ENCODE measurements at regions not wholly inside any gene's neighbourhood (a gene's known extent, or its start where the extent isn't known, plus 50 kb on each side); places are given as distances from the start of the nearest gene placed in this dataset.

- TF ChIP-seq RFX5 (IDR thresholded peaks at IDR 0.05; ENCODE audit: low read depth, low read length) (no peak), NR2C1 (IDR thresholded peaks at IDR 0.05) (no peak)
These were observed 67.0 kb upstream of the CCND1 start (continued) for GRCh38 chr11:69573761-69574607.

- no peak overlapping the region for H3K27ac ChIP-seq (ENCODE audit: control insufficient read depth, insufficient read depth)
- H3K9me3 ChIP-seq (replicated peaks; ENCODE audit: control insufficient read depth, insufficient read depth, low read length), result no peaks in the 10 kb centered on the region; the same call in 2 of the 3 replicates
- ATAC-seq (no peak), FAIRE-seq (no peak), DNase-seq (ENCODE audit: low read depth, low spot score) (no peak)
- ChIA-PET POLR2A (no interaction called here), SMC1A (ENCODE audit: uncharacterized antibody, unreplicated experiment) (no interaction called here), RAD21 (ENCODE audit: unreplicated experiment) (no interaction called here), CTCF (interaction anchor here (0.6 kb wide), 1 partner anchor 1484 kb away, joined by 4 read pairs; no protein-coding TSS in a partner anchor)
- no peaks in the 10 kb centered on the region for H4K20me1 ChIP-seq (ENCODE audit: control insufficient read depth, insufficient read depth)
- H3K9ac ChIP-seq (ENCODE audit: control insufficient read depth, insufficient read depth, low read length), result no peak overlapping the region
- in situ Hi-C loops (cut with MboI) (no loop called here), intact Hi-C loops (cut with micrococcal nuclease; ENCODE audit: unreplicated experiment) (no loop called here)
- no TSS peak for BruUV-seq (replicated peaks)
- TF ChIP-seq ZSCAN29 (IDR thresholded peaks at IDR 0.05), result no peak
- TF ChIP-seq ESRRA (IDR thresholded peaks at IDR 0.05; ENCODE audit: low read length), result no peak
- no peaks in the 10 kb centered on the region for H3K4me1 ChIP-seq (ENCODE audit: control insufficient read depth, insufficient read depth, low read length)
- no peak overlapping the region for H2AFZ ChIP-seq (ENCODE audit: control insufficient read depth, low read depth, low read length)
- no peak overlapping the region for H3K4me3 ChIP-seq
- WGBS (ENCODE audit: insufficient coverage, insufficient replicate concordance, low lambda C conversion rate, missing lambda C conversion rate), result 29% methylated on average over 13 of the region's 16 CpGs
- H3K4me2 ChIP-seq (ENCODE audit: control insufficient read depth, insufficient read depth), result no peak overlapping the region
- H3K36me3 ChIP-seq (ENCODE audit: control insufficient read depth in 2 of 2, insufficient read depth in 2 of 2, low read length in 1 of 2), result no peaks in the 10 kb centered on the region
- H3K27me3 ChIP-seq (replicated peaks in 1 of 2; ENCODE audit: control insufficient read depth in 2 of 2, insufficient read depth in 2 of 2, low read length in 1 of 2), result peaks cover 2 to 5% of the 10 kb centered on the region in 2 experiments; a peak in 3 of 4 replicates
- no peaks in the 10 kb centered on the region for H3K79me2 ChIP-seq (ENCODE audit: control insufficient read depth, insufficient read depth, low read length)
These were observed 66.2 kb upstream of the CCND1 start for GRCh38 chr11:69574608-69575255.
